CD14-positive monocyte (primary cell): ENCODE measurements at regions not wholly inside any gene's neighbourhood (a gene's known extent, or its start where the extent isn't known, plus 50 kb on each side); places are given as distances from the start of the nearest gene placed in this dataset.

ENCODE experiments used
- DNase-seq, 3 donors: peaks; one replicate each; pipeline ENCODE4 v3.0.0-alpha.2; 2011 to 2022
- H2AFZ ChIP-seq: 2 replicates; pipeline ENCODE4 v1.6.0; 2012; ENCODE audit warnings: mild to moderate bottlenecking, low read depth, low read length, inconsistent platforms; ENCODE audit not compliant: insufficient read depth, poor library complexity, severe bottlenecking
- H3K27ac ChIP-seq, 2 donors: 1 replicate in 1 of 2; 2 replicates in 1 of 2; pipeline ENCODE4 v1.5.1; 2012 to 2013; ENCODE audit warnings: low read length in 2 of 2, control low read depth in 1 of 2, inconsistent platforms in 1 of 2, low read depth in 1 of 2, mild to moderate bottlenecking in 1 of 2
- H3K27me3 ChIP-seq, 2 donors: one replicate each; pipeline versions ENCODE4 v1.6.0 to v1.6.1; 2011 to 2013; ENCODE audit warnings: low read length in 2 of 2; ENCODE audit not compliant: control insufficient read depth in 2 of 2, insufficient read depth in 2 of 2
- H3K36me3 ChIP-seq, 2 donors: replicated peaks in 1 of 2; 1 replicate in 1 of 2; 2 replicates in 1 of 2; pipeline versions ENCODE4 v1.5.1 to v1.6.1; 2012 to 2013; ENCODE audit warnings: low read length in 2 of 2, control low read depth in 1 of 2, inconsistent platforms in 1 of 2, mild to moderate bottlenecking in 1 of 2; ENCODE audit not compliant: insufficient read depth in 2 of 2, control insufficient read depth in 1 of 2
- H3K4me1 ChIP-seq, 2 donors: 1 replicate in 1 of 2; 2 replicates in 1 of 2; pipeline versions ENCODE4 v1.5.1 to v1.6.1; 2012 to 2013; ENCODE audit warnings: low read length in 2 of 2, control low read depth in 1 of 2, inconsistent platforms in 1 of 2, mild to moderate bottlenecking in 1 of 2, moderate library complexity in 1 of 2; ENCODE audit not compliant: insufficient read depth in 2 of 2, control insufficient read depth in 1 of 2
- H3K4me2 ChIP-seq: replicated peaks from 2 replicates; pipeline ENCODE3; 2012; ENCODE audit warnings: low read length, moderate library complexity, mild to moderate bottlenecking; ENCODE audit not compliant: poor library complexity, severe bottlenecking; ENCODE audit errors: extremely low read depth
- H3K4me3 ChIP-seq, 3 experiments: fragments of 200-600 bp in 1 of 3; sonication (generic) in 1 of 3; replicated peaks in 1 of 3; 1 replicate in 2 of 3; 2 replicates in 1 of 3; pipeline ENCODE4 v1.5.1; 2011 to 2013; ENCODE audit warnings: low read length in 3 of 3, mild to moderate bottlenecking in 3 of 3, control low read depth in 2 of 3, low read depth in 2 of 3, inconsistent platforms in 1 of 3, moderate library complexity in 1 of 3
- H3K79me2 ChIP-seq: 2 replicates; pipeline ENCODE4 v1.6.0; 2012; ENCODE audit warnings: mild to moderate bottlenecking, control low read depth, inconsistent platforms, low read length, moderate library complexity; ENCODE audit not compliant: insufficient read depth
- H3K9ac ChIP-seq: 2 replicates; pipeline ENCODE4 v1.6.0; 2017; ENCODE audit warnings: low read length, mild to moderate bottlenecking; ENCODE audit not compliant: insufficient read depth, poor library complexity, severe bottlenecking
- H3K9me3 ChIP-seq, 2 donors: replicated peaks in 1 of 2; 1 replicate in 1 of 2; 2 replicates in 1 of 2; pipeline versions ENCODE4 v1.5.1 to v1.6.1; 2012 to 2013; ENCODE audit warnings: low read length in 2 of 2, control low read depth in 1 of 2; ENCODE audit not compliant: control insufficient read depth in 1 of 2, insufficient read depth in 1 of 2
- H4K20me1 ChIP-seq: 2 replicates; pipeline ENCODE4 v1.6.0; 2012; ENCODE audit warnings: mild to moderate bottlenecking, low read length, control low read depth, moderate library complexity; ENCODE audit not compliant: insufficient read depth
- H3K27ac Mint-ChIP-seq, 7 donors: one replicate each; pipeline ENCODE4 v1.8.0; 2020; ENCODE audit warnings: mild to moderate bottlenecking in 7 of 7, mixed read lengths in 7 of 7, moderate library complexity in 6 of 7, inconsistent platforms in 2 of 7
- H3K27me3 Mint-ChIP-seq, 3 donors: one replicate each; pipeline ENCODE4 v1.8.0; 2021 to 2022; ENCODE audit warnings: low read depth in 3 of 3, mild to moderate bottlenecking in 3 of 3, mixed read lengths in 3 of 3, moderate library complexity in 3 of 3, inconsistent platforms in 1 of 3
- H3K36me3 Mint-ChIP-seq, 2 donors: one replicate each; pipeline ENCODE4 v1.8.0; 2020; ENCODE audit warnings: mixed read lengths in 2 of 2, inconsistent platforms in 1 of 2, mild to moderate bottlenecking in 1 of 2
- H3K4me1 Mint-ChIP-seq: one replicate; pipeline ENCODE4 v1.8.0; 2020; ENCODE audit warnings: mild to moderate bottlenecking, mixed read lengths
- H3K4me3 Mint-ChIP-seq, 2 donors: one replicate each; pipeline ENCODE4 v1.8.0; 2020; ENCODE audit warnings: mild to moderate bottlenecking in 2 of 2, mixed read lengths in 2 of 2, moderate library complexity in 1 of 2
- H3K9me3 Mint-ChIP-seq, 7 donors: one replicate each; pipeline ENCODE4 v1.8.0; 2020 to 2022; ENCODE audit warnings: mixed read lengths in 7 of 7, mild to moderate bottlenecking in 6 of 7, moderate library complexity in 6 of 7, inconsistent platforms in 2 of 7
- WGBS: methylation state at CpG from one replicate; pipeline ENCODE4 v1.1.5; 2013; ENCODE audit warnings: missing lambda C conversion rate; ENCODE audit not compliant: insufficient coverage; 5-methylcytosine and 5-hydroxymethylcytosine counted together
- intact Hi-C, 2 donors: fragments of 100-400 bp; cut with micrococcal nuclease; formaldehyde crosslinking; loops; one replicate each; pipeline versions ENCODE4 v1.15.0 to v1.15.1; 2023
- TF ChIP-seq, protein P1 (sequence below): fragments of 200-600 bp; IDR thresholded peaks from one replicate; pipeline ENCODE4 v1.8.0; 2022; ENCODE audit warnings: antibody characterized with exemption, mild to moderate bottlenecking

- intact Hi-C loops, result no loop called here
- H3K36me3 ChIP-seq, result no peaks in the 10 kb centered on the region
- H4K20me1 ChIP-seq, result no peaks in the 10 kb centered on the region
- H3K27ac ChIP-seq, result no peak overlapping the region
- TF ChIP-seq, protein P1, sequence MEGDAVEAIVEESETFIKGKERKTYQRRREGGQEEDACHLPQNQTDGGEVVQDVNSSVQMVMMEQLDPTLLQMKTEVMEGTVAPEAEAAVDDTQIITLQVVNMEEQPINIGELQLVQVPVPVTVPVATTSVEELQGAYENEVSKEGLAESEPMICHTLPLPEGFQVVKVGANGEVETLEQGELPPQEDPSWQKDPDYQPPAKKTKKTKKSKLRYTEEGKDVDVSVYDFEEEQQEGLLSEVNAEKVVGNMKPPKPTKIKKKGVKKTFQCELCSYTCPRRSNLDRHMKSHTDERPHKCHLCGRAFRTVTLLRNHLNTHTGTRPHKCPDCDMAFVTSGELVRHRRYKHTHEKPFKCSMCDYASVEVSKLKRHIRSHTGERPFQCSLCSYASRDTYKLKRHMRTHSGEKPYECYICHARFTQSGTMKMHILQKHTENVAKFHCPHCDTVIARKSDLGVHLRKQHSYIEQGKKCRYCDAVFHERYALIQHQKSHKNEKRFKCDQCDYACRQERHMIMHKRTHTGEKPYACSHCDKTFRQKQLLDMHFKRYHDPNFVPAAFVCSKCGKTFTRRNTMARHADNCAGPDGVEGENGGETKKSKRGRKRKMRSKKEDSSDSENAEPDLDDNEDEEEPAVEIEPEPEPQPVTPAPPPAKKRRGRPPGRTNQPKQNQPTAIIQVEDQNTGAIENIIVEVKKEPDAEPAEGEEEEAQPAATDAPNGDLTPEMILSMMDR, result no peak
- H3K4me2 ChIP-seq, result no peak overlapping the region
- no peaks in the 10 kb centered on the region for H3K27me3 ChIP-seq
- Mint-ChIP-seq H3K27me3 (peaks cover 0 to 2% (median 0%) of the 10 kb centered on the region in 3 donors), H3K36me3 (no peaks in the 10 kb centered on the region), H3K27ac (no peak overlapping the region), H3K4me3 (no peak overlapping the region), H3K9me3 (peaks cover 0 to 3% (median 0%) of the 10 kb centered on the region in 7 donors), H3K4me1 (no peaks in the 10 kb centered on the region)
- H3K79me2 ChIP-seq, result no peaks in the 10 kb centered on the region
- no peak overlapping the region for H2AFZ ChIP-seq
- H3K9me3 ChIP-seq, result no peaks in the 10 kb centered on the region
- H3K4me3 ChIP-seq, result no peak overlapping the region
- no CpG with 5 or more reads among the region's 2 CpGs for WGBS
- no peak for DNase-seq
- no peak overlapping the region for H3K9ac ChIP-seq
- H3K4me1 ChIP-seq, result no peaks in the 10 kb centered on the region
Observed at GRCh38 chr13:86937316-86937715, 733.9 kb upstream of the SLITRK5 start.

- peaks cover 2 to 15% (median 4%) of the 10 kb centered on the region in 7 donors for H3K9me3 Mint-ChIP-seq
- DNase-seq, result no peak
- intact Hi-C loops, result no loop called here
- no CpG with 5 or more reads among the region's 2 CpGs for WGBS
- no peaks in the 10 kb centered on the region for H3K4me1 ChIP-seq
- H3K36me3 ChIP-seq, result no peaks in the 10 kb centered on the region
- no peak overlapping the region for H3K4me3 ChIP-seq
- no peaks in the 10 kb centered on the region for H3K36me3 Mint-ChIP-seq
- H3K27ac Mint-ChIP-seq, result no peak overlapping the region
- TF ChIP-seq, protein P1, result no peak
- no peaks in the 10 kb centered on the region for H3K27me3 Mint-ChIP-seq
- no peak overlapping the region for H3K4me2 ChIP-seq
- H3K9me3 ChIP-seq, result peaks cover 0 to 7% of the 10 kb centered on the region in 2 donors
- no peak overlapping the region for H3K4me3 Mint-ChIP-seq
- H3K9ac ChIP-seq, result no peak overlapping the region
- H4K20me1 ChIP-seq, result no peaks in the 10 kb centered on the region
- H3K4me1 Mint-ChIP-seq, result no peaks in the 10 kb centered on the region
- no peak overlapping the region for H3K27ac ChIP-seq
- no peaks in the 10 kb centered on the region for H3K27me3 ChIP-seq
- no peaks in the 10 kb centered on the region for H3K79me2 ChIP-seq
- no peak overlapping the region for H2AFZ ChIP-seq
Observed at GRCh38 chr13:86945584-86945983, 725.6 kb upstream of the SLITRK5 start.
